ACC112 (cell line): ENCODE measurements at regions not wholly inside any gene's neighbourhood (a gene's known extent, or its start where the extent isn't known, plus 50 kb on each side); places are given as distances from the start of the nearest gene placed in this dataset.
"Not testable (repeated sequence)": the region's sequence is repeated elsewhere in the genome, so short reads cannot be mapped to it uniquely, and the experiment has no call there.

Experiments used
- H2AFZ ChIP-seq: fragments of 200-600 bp; sonication (generic); one replicate; pipeline ENCODE4 v1.6.0; 2017; ENCODE audit warnings: antibody characterized with exemption, low read length; ENCODE audit not compliant: unreplicated experiment
- H3K27ac ChIP-seq: fragments of 200-600 bp; sonication (generic); 2 replicates; pipeline ENCODE4 v1.5.1; 2014; ENCODE audit warnings: low read depth, mild to moderate bottlenecking, antibody characterized with exemption, low read length, moderate library complexity
- H3K27me3 ChIP-seq: fragments of 200-600 bp; sonication (generic); 2 replicates; pipeline ENCODE4 v1.6.1; 2014; ENCODE audit warnings: mild to moderate bottlenecking, antibody characterized with exemption, low read length, moderate library complexity, mixed read lengths; ENCODE audit not compliant: insufficient read depth
- H3K36me3 ChIP-seq: fragments of 200-600 bp; sonication (generic); 2 replicates; pipeline ENCODE4 v1.6.1; 2016; ENCODE audit warnings: mild to moderate bottlenecking, antibody characterized with exemption, low read length, moderate library complexity, mixed read lengths; ENCODE audit not compliant: insufficient read depth
- H3K4me1 ChIP-seq: fragments of 200-600 bp; sonication (generic); one replicate; pipeline ENCODE4 v1.6.1; 2016; ENCODE audit warnings: low read length, mixed read lengths; ENCODE audit not compliant: insufficient read depth, unreplicated experiment, control insufficient read depth
- H3K4me3 ChIP-seq: fragments of 200-600 bp; sonication (generic); 2 replicates; pipeline ENCODE4 v1.5.1; 2014; ENCODE audit warnings: mild to moderate bottlenecking, low read depth, low read length
- H3K79me2 ChIP-seq: fragments of 200-600 bp; sonication (generic); one replicate; pipeline ENCODE4 v1.6.0; 2016; ENCODE audit warnings: low read length; ENCODE audit not compliant: control insufficient read depth, unreplicated experiment, insufficient read depth

- Histone ChIP-seq H3K36me3 (no peaks in the 10 kb centered on the region), H3K27ac (no peak overlapping the region), H2AFZ (no peak overlapping the region), H3K27me3 (no peaks in the 10 kb centered on the region), H3K4me3 (no peak overlapping the region), H3K79me2 (no peaks in the 10 kb centered on the region), H3K4me1 (peaks cover 9% of the 10 kb centered on the region)
Measured at GRCh38 chr4:81350040-81350439, 121.7 kb downstream of the RASGEF1B start.

DNA sequence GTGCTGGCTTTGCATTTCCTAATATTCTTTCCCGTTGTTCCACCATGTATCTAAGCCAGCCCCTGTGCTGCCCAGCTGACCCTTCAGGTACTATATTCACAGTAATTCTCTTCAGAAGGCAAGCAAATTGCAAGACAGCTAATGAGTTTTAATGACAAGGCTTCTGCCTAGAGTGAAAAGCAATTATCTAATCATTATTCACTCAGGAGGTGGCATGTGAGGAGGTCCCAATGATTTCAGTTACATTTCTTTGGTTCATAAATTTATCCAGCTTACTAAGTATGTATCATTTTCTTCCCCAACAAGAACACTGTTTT, 123.0 kb downstream of the RASGEF1B start:
- H3K79me2 ChIP-seq = no peaks in the 10 kb centered on the region
- H3K27ac ChIP-seq = no peak overlapping the region
- no peaks in the 10 kb centered on the region for H3K27me3 ChIP-seq
- no peak overlapping the region for H3K4me3 ChIP-seq
- H3K36me3 ChIP-seq = no peaks in the 10 kb centered on the region
- peaks cover 9% of the 10 kb centered on the region for H3K4me1 ChIP-seq
- no peak overlapping the region for H2AFZ ChIP-seq

DNA sequence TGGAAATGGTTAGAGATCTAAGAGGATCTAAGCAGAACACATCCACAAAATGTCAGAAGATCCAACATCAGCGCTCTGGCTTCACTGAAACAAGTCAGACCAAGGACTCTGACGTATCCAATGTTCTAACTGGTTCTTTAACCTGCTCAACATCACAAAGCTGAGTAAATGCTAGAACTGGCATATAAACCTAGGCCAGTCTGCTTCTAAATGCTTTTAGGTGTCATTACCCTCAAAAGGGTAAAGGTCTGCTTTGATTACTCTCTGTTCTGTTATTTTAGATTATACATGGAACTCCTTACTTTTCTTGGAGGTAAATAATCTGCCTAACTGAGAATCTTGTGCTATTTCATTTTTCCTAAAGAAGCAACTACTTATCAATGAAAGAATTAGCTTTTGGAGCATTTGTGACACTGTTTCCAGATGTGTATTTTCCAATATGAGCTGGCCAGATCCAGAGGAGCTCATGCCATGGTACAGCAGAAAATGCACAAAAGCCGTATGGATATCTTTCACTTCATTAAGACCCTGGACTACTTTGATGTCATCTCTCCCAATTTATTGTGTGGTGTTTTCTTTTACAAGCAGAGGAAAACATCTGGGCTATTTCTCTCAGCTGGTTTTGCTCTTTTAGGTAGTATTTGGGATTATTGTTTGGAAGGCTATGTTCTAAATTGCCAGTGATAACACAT, 123.5 kb downstream of the RASGEF1B start:
- Histone ChIP-seq H3K4me1 (peaks cover 9% of the 10 kb centered on the region), H3K4me3 (no peak overlapping the region), H3K79me2 (no peaks in the 10 kb centered on the region), H3K27ac (no peak overlapping the region), H3K36me3 (no peaks in the 10 kb centered on the region), H2AFZ (no peak overlapping the region), H3K27me3 (no peaks in the 10 kb centered on the region)

DNA sequence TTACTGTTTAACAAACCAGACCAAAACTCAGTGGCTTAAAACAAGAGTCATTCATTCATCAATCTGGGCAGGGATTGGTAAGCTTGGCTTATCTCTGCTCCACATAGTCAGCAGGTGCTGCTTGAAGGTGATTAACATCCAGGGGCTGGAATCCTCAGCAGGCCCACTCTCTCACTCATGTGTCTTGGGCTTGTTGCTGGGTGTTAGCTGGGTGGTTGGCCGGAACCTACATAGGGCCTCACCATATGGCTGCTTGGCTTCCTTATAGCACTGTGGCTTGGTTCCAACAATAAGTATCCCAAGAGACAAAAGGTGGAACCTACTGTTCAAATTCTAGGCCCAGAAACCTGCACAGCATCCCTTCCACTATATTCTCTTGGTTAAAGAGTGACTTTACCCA, 125.0 kb downstream of the RASGEF1B start:
- Histone ChIP-seq H3K36me3 (no peaks in the 10 kb centered on the region), H3K4me1 (no peaks in the 10 kb centered on the region), H3K27ac (no peak overlapping the region), H3K27me3 (no peaks in the 10 kb centered on the region), H3K4me3 (no peak overlapping the region), H3K79me2 (no peaks in the 10 kb centered on the region), H2AFZ (no peak overlapping the region)

- H2AFZ ChIP-seq = no peak overlapping the region
- H3K4me3 ChIP-seq = no peak overlapping the region
- H3K36me3 ChIP-seq = no peaks in the 10 kb centered on the region
- H3K27ac ChIP-seq = no peak overlapping the region
- H3K4me1 ChIP-seq = no peaks in the 10 kb centered on the region
- H3K27me3 ChIP-seq = no peaks in the 10 kb centered on the region
- H3K79me2 ChIP-seq = no peaks in the 10 kb centered on the region
Measured at GRCh38 chr4:81343536-81343935, 128.2 kb downstream of the RASGEF1B start.

DNA sequence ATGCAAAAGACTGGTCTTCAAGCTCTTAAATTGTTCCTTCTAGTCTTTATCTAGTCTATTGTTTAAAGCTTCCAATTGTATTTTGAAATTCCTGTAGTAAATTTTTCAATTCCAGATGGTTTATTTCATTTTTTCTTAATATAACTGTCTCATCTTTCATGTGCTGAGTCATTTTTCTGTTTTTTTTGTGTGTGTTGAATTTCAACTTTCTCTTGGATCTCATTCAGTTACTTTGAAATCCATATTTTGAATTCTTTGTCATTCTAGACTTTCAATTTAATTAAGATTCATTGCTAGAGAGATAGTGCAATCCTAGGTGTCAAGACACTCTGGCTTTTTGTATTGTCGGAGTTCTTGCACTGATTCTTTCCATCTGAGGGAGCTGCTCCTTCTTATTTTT, 128.0 kb upstream of the PRKG2 start:
- Histone ChIP-seq H3K27ac (no peak overlapping the region), H3K36me3 (no peaks in the 10 kb centered on the region)

DNA sequence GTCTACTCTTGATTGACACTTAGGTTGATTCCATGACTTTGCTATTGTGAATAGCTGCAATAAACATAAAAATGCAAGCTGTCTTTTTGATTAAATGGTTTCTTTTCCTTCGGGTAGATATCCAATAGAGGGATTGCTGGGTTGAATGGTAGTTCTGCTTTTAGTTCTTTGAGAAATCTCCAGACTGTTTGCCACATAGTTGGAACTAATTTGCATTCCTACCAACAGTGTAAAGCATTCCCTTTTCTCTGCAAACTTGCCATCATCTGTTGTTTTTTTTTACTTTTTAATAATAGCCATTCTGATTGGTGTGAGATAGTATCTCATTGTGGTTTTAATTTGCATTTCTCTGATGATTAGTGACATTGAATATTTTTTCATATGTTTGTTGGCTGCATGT, 122.2 kb upstream of the PRKG2 start:
- H2AFZ ChIP-seq = no peak overlapping the region
- no peak overlapping the region for H3K27ac ChIP-seq
- no peaks in the 10 kb centered on the region for H3K79me2 ChIP-seq
- H3K36me3 ChIP-seq = no peaks in the 10 kb centered on the region
- H3K27me3 ChIP-seq = no peaks in the 10 kb centered on the region
- H3K4me1 ChIP-seq = no peaks in the 10 kb centered on the region
- H3K4me3 ChIP-seq = no peak overlapping the region

More for the DNA sequence above, 128.0 kb upstream of the PRKG2 start:
- no peak overlapping the region for H2AFZ ChIP-seq
- no peak overlapping the region for H3K4me3 ChIP-seq
- H3K79me2 ChIP-seq = no peaks in the 10 kb centered on the region
- no peaks in the 10 kb centered on the region for H3K4me1 ChIP-seq
- H3K27me3 ChIP-seq = no peaks in the 10 kb centered on the region

- H2AFZ ChIP-seq = no peak overlapping the region
Measured at GRCh38 chr4:81335122-81335912, 120.3 kb upstream of the PRKG2 start.

GRCh38 chr4:81330018-81330417, 115.0 kb upstream of the PRKG2 start:
- H3K27ac ChIP-seq = no peak overlapping the region
- H3K4me3 ChIP-seq = no peak overlapping the region
- H3K27me3 ChIP-seq = no peaks in the 10 kb centered on the region
- H2AFZ ChIP-seq = no peak overlapping the region
- H3K79me2 ChIP-seq = no peaks in the 10 kb centered on the region
- no peaks in the 10 kb centered on the region for H3K4me1 ChIP-seq
- H3K36me3 ChIP-seq = no peaks in the 10 kb centered on the region

More at GRCh38 chr4:81335122-81335912, 120.3 kb upstream of the PRKG2 start:
- Histone ChIP-seq H3K79me2 (no peaks in the 10 kb centered on the region), H3K4me1 (no peaks in the 10 kb centered on the region), H3K27me3 (no peaks in the 10 kb centered on the region), H3K27ac (no peak overlapping the region), H3K36me3 (no peaks in the 10 kb centered on the region), H3K4me3 (no peak overlapping the region)

DNA sequence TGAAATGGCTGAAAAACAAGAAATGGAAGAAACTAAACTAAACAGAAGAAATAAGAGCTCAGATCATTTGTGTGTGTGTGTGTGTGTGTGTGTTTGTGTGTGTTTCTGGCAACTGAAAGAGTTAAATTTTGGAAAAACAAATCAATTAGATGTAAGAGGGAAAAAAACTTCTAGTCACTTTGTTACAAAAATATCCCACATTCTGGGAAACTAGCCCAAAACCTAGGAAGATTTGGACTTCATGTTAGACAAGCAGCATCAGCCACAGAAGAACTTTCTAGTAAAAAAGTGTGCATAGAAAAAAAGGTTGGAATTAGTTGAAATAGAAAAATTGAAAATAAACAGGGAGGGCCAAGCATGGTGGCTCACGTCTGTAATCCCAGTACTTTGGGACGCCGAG, 111.6 kb upstream of the PRKG2 start:
- Histone ChIP-seq H3K27ac (no peak overlapping the region), H2AFZ (no peak overlapping the region)

DNA sequence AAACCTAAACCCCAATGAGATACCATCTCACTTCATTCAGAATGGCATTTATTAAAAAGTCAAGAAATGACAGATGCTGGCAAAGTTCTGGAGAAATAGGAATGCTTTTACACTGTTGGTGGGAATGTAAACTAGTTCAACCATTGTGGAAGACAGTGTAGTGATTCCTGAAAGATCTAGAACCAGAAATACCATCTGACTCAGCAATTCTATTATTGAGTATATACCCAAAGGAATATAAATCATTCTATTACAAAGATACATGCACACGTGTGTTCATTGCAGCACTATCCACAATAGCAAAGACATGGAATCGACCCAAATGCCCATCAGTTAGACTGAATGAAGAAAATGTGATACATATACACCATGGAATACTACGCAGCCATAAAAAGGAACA, 109.6 kb upstream of the PRKG2 start:
- not testable (repeated sequence) for H3K36me3 ChIP-seq, H3K27me3 ChIP-seq, H3K4me1 ChIP-seq, H2AFZ ChIP-seq, H3K27ac ChIP-seq, H3K79me2 ChIP-seq, H3K4me3 ChIP-seq

More for the DNA sequence above, 111.6 kb upstream of the PRKG2 start:
- no peaks in the 10 kb centered on the region for H3K36me3 ChIP-seq
- no peaks in the 10 kb centered on the region for H3K4me1 ChIP-seq
- no peaks in the 10 kb centered on the region for H3K79me2 ChIP-seq
- H3K27me3 ChIP-seq = no peaks in the 10 kb centered on the region
- H3K4me3 ChIP-seq = no peak overlapping the region
